ENCODE measurements at regions not wholly inside any gene's neighbourhood (a gene's known extent, or its start where the extent isn't known, plus 50 kb on each side); places are given as distances from the start of the nearest gene placed in this dataset.
"Not testable (repeated sequence)": the region's sequence is repeated elsewhere in the genome, so short reads cannot be mapped to it uniquely, and the experiment has no call there.

DNA sequence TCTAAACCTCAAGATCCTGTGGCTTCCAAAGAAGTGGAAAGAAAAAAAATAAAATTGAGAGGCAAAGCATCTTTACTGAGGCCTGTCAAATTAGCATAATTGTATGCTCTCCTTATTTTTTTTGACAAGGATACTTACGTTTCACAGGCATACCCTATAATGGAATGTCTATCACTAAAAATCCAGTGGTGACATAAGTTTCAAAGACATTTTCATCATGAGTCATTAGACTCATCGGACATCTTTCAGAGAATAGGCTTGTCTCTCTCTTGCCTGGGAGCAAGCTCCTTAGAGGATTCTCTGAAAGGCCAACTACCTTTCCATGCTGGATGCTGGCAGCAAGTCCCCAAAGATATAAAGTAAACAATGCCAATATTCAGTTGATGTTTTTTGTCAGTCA lies 380.7 kb upstream of the STEAP1 start:
- no peak for DNase-seq

GRCh38 chr7:89775459-89775858 lies 378.8 kb upstream of the STEAP1 start:
- DNase-seq, result no peak

DNA sequence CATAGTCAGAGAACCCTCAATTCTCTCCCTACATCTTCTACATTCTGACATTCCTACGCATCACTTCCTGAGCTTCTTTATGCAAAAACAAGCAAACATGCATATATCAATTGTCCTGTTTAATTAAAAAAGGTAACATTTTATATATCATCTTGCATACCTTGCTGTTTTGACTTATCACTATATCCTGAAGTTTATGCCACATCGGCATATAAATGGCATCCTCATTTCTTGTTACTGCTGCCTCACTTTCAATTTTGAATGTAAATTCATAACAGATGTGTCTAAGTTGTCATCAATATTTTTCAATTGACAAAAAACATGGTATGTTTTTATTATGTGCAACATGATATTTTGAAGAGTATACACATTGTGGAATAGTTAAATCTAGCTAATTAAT lies 377.3 kb upstream of the STEAP1 start:
- DNase-seq, result no peak

GRCh38 chr7:89777499-89777898 lies 376.8 kb upstream of the STEAP1 start:
- no peak for DNase-seq

GRCh38 chr7:89780291-89780690 lies 374.0 kb upstream of the STEAP1 start:
- DNase-seq, result no peak

DNA sequence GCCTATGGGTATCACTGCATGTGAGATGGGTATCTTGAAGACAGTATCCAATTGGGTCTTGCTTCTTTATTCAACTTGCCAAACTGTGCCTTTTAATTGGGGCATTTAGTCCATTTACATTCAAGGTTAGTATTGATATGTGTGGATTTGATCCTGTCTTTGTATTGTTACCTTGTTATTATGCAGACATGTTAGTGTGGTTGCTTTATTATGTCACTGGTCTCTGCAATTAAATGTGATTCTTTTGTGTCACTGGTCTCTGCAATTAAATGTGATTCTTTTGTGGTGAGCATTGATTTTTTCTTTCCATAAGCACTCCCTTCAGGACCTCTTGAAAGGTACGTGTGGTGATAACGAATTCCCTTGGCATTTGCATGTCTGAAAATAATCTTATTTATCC lies 357.8 kb upstream of the STEAP1 start:
- DNase-seq, result no peak

- DNase-seq, result no peak
These were observed 356.2 kb upstream of the STEAP1 start for GRCh38 chr7:89797965-89798598.

DNA sequence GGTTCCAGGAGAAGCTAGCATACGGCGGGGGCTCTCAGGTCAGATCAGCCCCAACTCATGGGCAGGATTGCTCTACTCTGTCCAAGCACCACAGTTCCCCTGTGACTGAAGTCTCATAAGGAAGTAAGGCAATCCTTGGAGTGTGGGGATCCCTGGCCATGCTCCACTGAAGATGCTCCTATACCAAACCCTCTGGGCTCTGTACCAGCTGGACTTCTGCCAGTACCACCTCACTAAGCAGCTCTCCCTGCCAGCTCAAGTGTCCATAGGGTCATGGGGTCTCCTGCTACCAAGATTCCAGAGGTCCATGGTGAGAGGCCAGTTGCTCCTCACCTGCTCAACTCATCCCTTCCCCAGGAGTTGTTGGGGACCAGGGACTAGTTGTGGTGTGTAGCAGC lies 355.7 kb upstream of the STEAP1 start:
- no peak for DNase-seq

- no peak for DNase-seq
These were observed 353.5 kb upstream of the STEAP1 start for GRCh38 chr7:89800761-89801160.

- DNase-seq, result no peak
These were observed 345.0 kb upstream of the STEAP1 start for GRCh38 chr7:89809291-89809690.

- DNase-seq, result no peak
These were observed 341.2 kb upstream of the STEAP1 start for GRCh38 chr7:89813081-89813480.

- DNase-seq, result no peak
These were observed 328.1 kb upstream of the STEAP1 start for GRCh38 chr7:89826121-89826520.

DNA sequence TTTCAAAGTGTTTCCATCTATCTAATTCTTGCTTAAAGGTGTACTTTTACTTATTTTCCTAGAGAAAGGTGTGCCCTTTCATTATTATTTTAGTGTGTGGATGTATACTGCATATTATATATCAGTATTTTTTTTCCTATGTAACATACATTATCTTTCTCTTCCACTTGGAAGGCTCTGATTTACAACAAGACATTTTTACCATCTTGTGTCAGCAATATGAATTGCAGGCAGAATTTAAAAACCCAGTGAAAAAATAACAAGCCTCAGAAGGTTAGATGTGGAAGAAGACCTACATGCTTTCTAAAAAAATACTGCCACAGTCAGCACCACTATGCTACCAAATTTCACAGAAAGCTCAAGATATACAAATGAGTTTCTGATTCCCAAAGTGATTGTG lies 327.7 kb upstream of the STEAP1 start:
- DNase-seq, result no peak

DNA sequence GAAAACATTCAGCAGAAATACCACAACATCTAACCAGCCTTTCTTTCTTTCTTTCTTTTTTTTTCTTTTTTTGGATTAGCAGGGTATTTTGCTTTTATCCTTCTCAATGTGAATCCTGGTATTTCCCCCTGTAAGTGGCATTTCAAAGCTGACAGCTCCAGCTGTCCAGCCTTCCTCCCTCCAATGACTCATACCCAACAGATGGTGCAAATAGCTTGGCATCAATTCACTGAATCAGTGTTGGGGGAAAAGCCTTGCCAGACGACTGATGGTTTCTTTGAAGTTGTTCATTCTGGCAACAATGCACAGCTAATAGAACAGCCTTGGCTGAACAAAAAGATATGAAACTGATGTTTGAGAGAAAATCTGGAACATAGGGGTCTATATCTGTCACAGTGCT lies 316.8 kb upstream of the STEAP1 start:
- DNase-seq, result no peak

DNA sequence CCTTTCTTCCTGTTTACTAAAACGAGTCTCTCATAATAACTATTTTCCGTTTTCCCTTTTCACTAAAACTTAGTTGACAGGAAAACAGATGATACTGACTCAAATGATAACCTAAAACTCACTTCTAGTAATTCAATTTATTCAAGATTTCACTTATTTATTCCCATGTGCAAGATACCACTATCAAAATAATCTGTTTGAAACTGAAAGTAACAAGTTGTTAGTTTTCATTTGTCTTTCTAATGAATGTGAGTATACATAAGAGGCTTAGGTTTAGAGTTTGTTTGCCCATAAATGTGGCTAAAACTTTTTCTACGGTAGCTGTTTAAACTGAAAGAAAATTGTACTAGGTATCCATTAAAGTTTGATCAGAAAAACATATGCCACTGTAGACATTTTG lies 314.9 kb upstream of the STEAP1 start:
- peak in 1 of 5 experiments; percentile 72 for DNase-seq

- DNase-seq, result peak in 1 of 5 experiments; percentile 78
These were observed 308.3 kb upstream of the STEAP1 start for GRCh38 chr7:89845952-89846351.

DNA sequence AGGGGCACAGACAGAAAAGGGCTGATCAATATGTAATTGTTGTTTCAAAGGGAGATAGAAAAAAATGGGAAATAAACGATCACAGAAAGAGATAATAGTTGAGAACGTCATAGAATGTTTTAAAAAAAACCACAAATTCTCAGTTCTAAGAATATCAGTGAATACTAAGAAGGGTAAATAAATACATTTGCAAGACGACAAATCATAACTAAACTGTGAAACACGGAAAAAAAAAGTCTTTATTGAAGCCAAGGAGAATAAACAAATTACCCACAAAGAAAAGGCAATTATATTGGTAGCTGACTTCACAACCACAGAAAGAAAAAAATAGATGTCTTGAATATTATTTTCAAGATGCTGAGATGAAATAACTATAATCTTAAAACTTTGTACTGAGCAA lies 305.2 kb upstream of the STEAP1 start:
- peak in 1 of 5 experiments; percentile 81 for DNase-seq

DNA sequence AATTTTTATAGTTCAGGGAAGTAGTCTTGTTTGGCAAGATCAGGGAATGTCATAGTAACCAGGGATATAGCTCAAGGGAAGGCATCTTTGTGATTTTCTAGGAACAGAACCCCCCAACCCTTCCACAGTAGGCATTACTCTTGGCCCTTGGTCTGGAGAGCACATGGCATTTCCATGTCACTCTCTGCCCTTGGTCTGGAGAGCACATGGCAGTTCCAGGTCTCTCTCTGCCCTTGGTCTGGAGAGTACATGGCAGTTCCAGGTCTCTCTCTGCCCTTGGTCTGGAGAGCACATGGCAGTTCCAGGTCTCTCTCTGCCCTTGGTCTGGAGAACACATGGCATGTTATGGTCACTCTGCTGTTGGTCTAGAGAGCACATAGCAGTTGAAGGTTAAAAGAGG lies 297.2 kb upstream of the STEAP1 start:
- DNase-seq, result not testable (repeated sequence)

- DNase-seq, result no peak
These were observed 296.5 kb upstream of the STEAP1 start for GRCh38 chr7:89857767-89858166.

GRCh38 chr7:89887489-89887888 lies 266.8 kb upstream of the STEAP1 start:
- no peak for DNase-seq

DNA sequence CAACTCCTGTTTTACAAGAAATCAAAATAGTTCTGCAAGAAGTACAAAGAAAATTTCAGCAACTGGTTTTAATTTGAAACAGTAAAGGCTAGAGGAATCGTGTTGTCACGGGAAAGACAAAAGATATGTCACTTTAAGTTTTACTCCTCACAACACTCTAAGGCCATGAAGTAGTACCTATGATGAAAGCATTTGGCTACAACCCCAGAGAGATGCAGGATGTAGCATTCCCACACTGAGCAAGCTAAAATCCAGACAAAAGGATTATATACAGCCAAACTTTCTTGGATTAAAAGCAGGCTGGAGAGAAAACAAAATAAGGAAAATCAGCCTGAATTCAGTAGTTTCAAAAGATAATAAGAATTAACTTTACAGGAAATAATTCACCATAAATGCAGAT lies 245.5 kb upstream of the STEAP1 start:
- no peak for DNase-seq

DNA sequence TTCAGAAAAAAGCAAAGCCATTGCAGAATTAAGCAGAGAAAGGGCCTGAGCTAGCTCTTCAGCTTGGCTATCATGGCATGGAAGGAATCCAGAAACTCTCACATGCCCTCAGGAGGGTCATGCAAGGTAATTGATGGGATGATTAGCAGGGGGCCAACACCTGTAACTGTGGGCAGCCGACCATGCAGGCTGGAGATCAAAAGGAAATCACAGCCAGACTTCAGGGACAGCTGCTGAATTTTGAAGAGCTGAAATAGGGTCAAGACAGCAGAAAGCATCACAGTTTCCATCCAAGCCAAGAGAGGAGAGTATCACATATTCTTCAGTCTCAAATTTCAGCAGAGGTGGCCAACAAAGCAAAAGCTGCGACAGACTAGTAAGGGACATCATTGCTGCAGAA lies 239.6 kb upstream of the STEAP1 start:
- DNase-seq, result no peak

DNA sequence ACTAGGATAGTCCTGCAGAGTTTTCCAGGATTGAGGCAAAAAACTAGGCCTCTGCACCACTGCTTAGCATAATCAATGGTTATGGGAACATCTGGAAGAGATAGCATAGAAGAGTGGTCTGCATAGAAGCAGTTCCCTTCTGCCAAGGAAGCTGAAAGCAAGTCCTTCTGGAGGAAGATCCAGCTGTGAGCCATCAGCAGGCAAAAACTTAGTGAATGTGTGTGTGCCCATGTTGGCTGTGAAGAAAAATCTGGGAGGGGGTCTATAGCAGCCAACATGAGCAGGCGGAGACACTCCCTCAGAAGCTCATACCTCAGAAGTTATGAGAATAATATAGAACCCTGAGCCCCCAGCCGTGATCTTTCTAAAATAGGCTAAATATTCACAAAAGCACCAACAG lies 228.1 kb upstream of the STEAP1 start:
- DNase-seq, result no peak

DNA sequence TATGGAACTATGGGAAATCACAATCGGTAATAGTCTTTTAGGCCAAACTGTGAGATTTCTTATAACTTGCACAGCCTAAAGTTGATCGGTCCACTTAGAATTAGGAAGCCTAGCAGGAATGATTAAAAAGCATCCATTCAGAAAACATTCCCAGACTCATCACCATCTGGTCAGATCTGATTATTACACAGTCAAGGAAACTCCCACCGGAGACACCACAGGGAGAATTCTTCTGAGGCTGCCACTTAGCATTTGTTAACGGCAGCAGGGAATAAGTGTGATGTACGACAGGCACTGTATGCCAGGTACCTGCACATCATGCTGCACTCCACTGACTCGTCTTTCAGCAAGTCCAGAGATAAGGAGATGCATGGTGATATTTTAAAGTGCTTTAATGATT lies 227.6 kb upstream of the STEAP1 start:
- DNase-seq, result no peak

GRCh38 chr7:89927762-89928161 lies 226.5 kb upstream of the STEAP1 start:
- DNase-seq, result no peak

- DNase-seq, result no peak
These were observed 225.8 kb upstream of the STEAP1 start for GRCh38 chr7:89928451-89928850.
